ENCODE measurements at regions not wholly inside any gene's neighbourhood (a gene's known extent, or its start where the extent isn't known, plus 50 kb on each side); places are given as distances from the start of the nearest gene placed in this dataset.

DNA sequence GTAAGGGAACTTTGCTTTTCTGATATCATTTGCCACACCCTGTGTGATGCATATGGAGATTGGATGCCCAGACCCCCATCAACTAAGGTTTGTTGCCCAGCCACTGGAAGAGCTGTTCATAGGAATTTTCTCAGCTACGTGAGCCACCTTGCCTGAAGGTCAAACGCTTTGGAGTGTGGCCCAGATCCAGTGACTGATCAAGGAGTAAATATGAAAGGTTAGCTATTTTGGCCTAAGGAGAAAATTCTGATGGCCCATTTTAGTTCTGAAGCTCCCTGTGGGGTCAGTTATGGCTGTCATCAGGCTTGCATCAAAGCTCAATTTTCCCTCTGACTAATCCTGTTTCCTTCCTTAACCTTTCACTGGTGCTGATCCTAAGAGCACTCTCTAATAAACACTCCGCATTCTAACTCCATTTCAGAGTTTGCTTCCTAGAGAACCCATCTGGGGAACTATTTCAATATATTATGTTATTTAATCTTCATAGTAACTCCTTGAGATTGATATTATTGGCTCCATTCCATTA, 407.7 kb downstream of the SPRY1 start:
- Histone ChIP-seq H3F3A (ENCODE audit: insufficient read depth, low read length, poor library complexity, severe bottlenecking) (no peaks in the 10 kb centered on the region), H3K79me2 (replicated peaks; ENCODE audit: insufficient read depth, low read length) (no peaks in the 10 kb centered on the region), H3K4me2 (ENCODE audit: low read length) (no peak overlapping the region), H3K9me2 (ENCODE audit: insufficient read depth, low read length) (no peaks in the 10 kb centered on the region), H4K20me1 (ENCODE audit: insufficient read depth) (no peaks in the 10 kb centered on the region), H3K27ac (ENCODE audit: low read length) (no peak overlapping the region), H3K9ac (ENCODE audit: low read length) (no peak overlapping the region), H3K9me3 (ENCODE audit: low read length) (no peaks in the 10 kb centered on the region), H2AFZ (ENCODE audit: low read depth, low read length) (no peak overlapping the region), H3K27me3 (ENCODE audit: insufficient read depth, low read depth, low read length) (no peaks in the 10 kb centered on the region), H3K36me3 (ENCODE audit: insufficient read depth, low read length) (no peaks in the 10 kb centered on the region), H3K4me3 (ENCODE audit: low read length) (no peak overlapping the region)
- TF ChIP-seq RAD21 (conservative IDR thresholded peaks at IDR 0.05), result no peak
- no peak for TF ChIP-seq MXI1 (conservative IDR thresholded peaks at IDR 0.05; ENCODE audit: poor library complexity, severe bottlenecking)
- TF ChIP-seq, protein P1, sequence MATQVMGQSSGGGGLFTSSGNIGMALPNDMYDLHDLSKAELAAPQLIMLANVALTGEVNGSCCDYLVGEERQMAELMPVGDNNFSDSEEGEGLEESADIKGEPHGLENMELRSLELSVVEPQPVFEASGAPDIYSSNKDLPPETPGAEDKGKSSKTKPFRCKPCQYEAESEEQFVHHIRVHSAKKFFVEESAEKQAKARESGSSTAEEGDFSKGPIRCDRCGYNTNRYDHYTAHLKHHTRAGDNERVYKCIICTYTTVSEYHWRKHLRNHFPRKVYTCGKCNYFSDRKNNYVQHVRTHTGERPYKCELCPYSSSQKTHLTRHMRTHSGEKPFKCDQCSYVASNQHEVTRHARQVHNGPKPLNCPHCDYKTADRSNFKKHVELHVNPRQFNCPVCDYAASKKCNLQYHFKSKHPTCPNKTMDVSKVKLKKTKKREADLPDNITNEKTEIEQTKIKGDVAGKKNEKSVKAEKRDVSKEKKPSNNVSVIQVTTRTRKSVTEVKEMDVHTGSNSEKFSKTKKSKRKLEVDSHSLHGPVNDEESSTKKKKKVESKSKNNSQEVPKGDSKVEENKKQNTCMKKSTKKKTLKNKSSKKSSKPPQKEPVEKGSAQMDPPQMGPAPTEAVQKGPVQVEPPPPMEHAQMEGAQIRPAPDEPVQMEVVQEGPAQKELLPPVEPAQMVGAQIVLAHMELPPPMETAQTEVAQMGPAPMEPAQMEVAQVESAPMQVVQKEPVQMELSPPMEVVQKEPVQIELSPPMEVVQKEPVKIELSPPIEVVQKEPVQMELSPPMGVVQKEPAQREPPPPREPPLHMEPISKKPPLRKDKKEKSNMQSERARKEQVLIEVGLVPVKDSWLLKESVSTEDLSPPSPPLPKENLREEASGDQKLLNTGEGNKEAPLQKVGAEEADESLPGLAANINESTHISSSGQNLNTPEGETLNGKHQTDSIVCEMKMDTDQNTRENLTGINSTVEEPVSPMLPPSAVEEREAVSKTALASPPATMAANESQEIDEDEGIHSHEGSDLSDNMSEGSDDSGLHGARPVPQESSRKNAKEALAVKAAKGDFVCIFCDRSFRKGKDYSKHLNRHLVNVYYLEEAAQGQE (IDR thresholded peaks at IDR 0.05; ENCODE audit: borderline replicate concordance), result no peak

DNA sequence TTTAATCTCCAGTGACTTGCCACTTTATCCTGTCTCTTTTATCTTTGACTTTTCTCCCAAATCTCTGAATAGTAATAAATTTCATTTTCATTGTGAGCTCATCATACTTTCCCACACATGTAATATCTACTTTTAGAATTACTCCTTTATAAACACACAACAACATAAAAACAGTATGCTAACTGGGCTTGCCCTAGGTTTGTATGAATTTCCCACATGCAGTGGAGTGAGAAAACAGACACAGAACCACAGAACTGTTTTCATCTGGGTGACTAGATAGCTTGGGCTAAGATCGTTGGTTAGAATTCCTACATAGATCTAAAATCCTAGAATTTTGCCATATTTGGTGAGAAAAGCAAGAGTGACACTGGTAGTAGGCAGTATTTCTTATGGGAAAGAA, 409.5 kb downstream of the SPRY1 start:
- H3K9me3 ChIP-seq (ENCODE audit: low read length), result no peaks in the 10 kb centered on the region
- H3K9ac ChIP-seq (ENCODE audit: low read length), result no peak overlapping the region
- H2AFZ ChIP-seq (ENCODE audit: low read depth, low read length), result no peak overlapping the region
- no peaks in the 10 kb centered on the region for H4K20me1 ChIP-seq (ENCODE audit: insufficient read depth)
- no peak overlapping the region for H3K4me2 ChIP-seq (ENCODE audit: low read length)
- no peaks in the 10 kb centered on the region for H3K79me2 ChIP-seq (replicated peaks; ENCODE audit: insufficient read depth, low read length)
- H3K9me2 ChIP-seq (ENCODE audit: insufficient read depth, low read length), result no peaks in the 10 kb centered on the region
- H3F3A ChIP-seq (ENCODE audit: insufficient read depth, low read length, poor library complexity, severe bottlenecking), result no peaks in the 10 kb centered on the region
- no peak overlapping the region for H3K27ac ChIP-seq (ENCODE audit: low read length)
- H3K27me3 ChIP-seq (ENCODE audit: insufficient read depth, low read depth, low read length), result no peaks in the 10 kb centered on the region
- H3K4me3 ChIP-seq (ENCODE audit: low read length), result no peak overlapping the region
- no peak for TF ChIP-seq POLR2AphosphoS5 (IDR thresholded peaks at IDR 0.05)
- no peak for TF ChIP-seq RAD21 (conservative IDR thresholded peaks at IDR 0.05)
- no peak for TF ChIP-seq EZH2 (IDR thresholded peaks at IDR 0.05; ENCODE audit: borderline replicate concordance, insufficient read depth, low read length, poor library complexity, severe bottlenecking)
- TF ChIP-seq SMC3 (conservative IDR thresholded peaks at IDR 0.05; ENCODE audit: poor library complexity), result no peak
- TF ChIP-seq TAF1 (IDR thresholded peaks at IDR 0.05; ENCODE audit: low read depth), result no peak
- TF ChIP-seq MXI1 (conservative IDR thresholded peaks at IDR 0.05; ENCODE audit: poor library complexity, severe bottlenecking), result no peak
- TF ChIP-seq, protein P2, sequence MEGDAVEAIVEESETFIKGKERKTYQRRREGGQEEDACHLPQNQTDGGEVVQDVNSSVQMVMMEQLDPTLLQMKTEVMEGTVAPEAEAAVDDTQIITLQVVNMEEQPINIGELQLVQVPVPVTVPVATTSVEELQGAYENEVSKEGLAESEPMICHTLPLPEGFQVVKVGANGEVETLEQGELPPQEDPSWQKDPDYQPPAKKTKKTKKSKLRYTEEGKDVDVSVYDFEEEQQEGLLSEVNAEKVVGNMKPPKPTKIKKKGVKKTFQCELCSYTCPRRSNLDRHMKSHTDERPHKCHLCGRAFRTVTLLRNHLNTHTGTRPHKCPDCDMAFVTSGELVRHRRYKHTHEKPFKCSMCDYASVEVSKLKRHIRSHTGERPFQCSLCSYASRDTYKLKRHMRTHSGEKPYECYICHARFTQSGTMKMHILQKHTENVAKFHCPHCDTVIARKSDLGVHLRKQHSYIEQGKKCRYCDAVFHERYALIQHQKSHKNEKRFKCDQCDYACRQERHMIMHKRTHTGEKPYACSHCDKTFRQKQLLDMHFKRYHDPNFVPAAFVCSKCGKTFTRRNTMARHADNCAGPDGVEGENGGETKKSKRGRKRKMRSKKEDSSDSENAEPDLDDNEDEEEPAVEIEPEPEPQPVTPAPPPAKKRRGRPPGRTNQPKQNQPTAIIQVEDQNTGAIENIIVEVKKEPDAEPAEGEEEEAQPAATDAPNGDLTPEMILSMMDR (IDR thresholded peaks at IDR 0.05; ENCODE audit: poor library complexity, severe bottlenecking), result no peak
- TF ChIP-seq, protein P1 (IDR thresholded peaks at IDR 0.05; ENCODE audit: borderline replicate concordance), result no peak
- no peak for TF ChIP-seq EP300 (conservative IDR thresholded peaks at IDR 0.05; ENCODE audit: poor library complexity, severe bottlenecking)
- no peaks in the 10 kb centered on the region for H3K36me3 ChIP-seq (ENCODE audit: insufficient read depth, low read length)

Data from neural cell (in vitro differentiated cells).